Thyroid gland (tissue), 4 donors: ENCODE measurements at regions not wholly inside any gene's neighbourhood (a gene's known extent, or its start where the extent isn't known, plus 50 kb on each side); places are given as distances from the start of the nearest gene placed in this dataset.

Experiments used
- DNase-seq, 2 donors: peaks; one replicate each; pipeline ENCODE4 v3.0.0-alpha.2; 2019
- H3K27ac ChIP-seq, 3 donors: fragments of 200-600 bp; sonication (generic); 1 replicate in 2 of 3; 2 replicates in 1 of 3; pipeline ENCODE4 v1.5.1; 2016 to 2019; ENCODE audit warnings: mild to moderate bottlenecking in 1 of 3, moderate library complexity in 1 of 3
- H3K27me3 ChIP-seq: fragments of 200-600 bp; sonication (generic); one replicate; pipeline ENCODE4 v1.5.1; 2019
- H3K36me3 ChIP-seq, 2 donors: fragments of 200-600 bp; sonication (generic); one replicate each; pipeline ENCODE4 v1.5.1; 2016 to 2019
- H3K4me1 ChIP-seq, 2 donors: fragments of 200-600 bp; sonication (generic); one replicate each; pipeline ENCODE4 v1.5.1; 2017 to 2019
- H3K4me3 ChIP-seq, 3 donors: fragments of 200-600 bp; sonication (generic); replicated peaks in 1 of 3; 1 replicate in 2 of 3; 2 replicates in 1 of 3; pipeline ENCODE4 v1.5.1; 2016; ENCODE audit warnings: mild to moderate bottlenecking in 1 of 3
- H3K9me3 ChIP-seq: fragments of 200-600 bp; sonication (generic); one replicate; pipeline ENCODE4 v1.5.1; 2017
- CTCF ChIP-seq, 6 experiments: fragments of 200-600 bp in 3 of 6; fragments of 450-650 bp in 3 of 6; sonication (generic) in 3 of 6; IDR thresholded peaks; one replicate each; pipeline ENCODE4 v1.5.1; 2016 to 2019; ENCODE audit warnings: antibody characterized with exemption in 6 of 6, mild to moderate bottlenecking in 2 of 6, inconsistent platforms in 1 of 6, moderate library complexity in 1 of 6
- POLR2A ChIP-seq, 2 donors: fragments of 450-650 bp; IDR thresholded peaks; one replicate each; pipeline ENCODE4 v1.6.1; 2017; ENCODE audit warnings: antibody characterized with exemption in 2 of 2, mild to moderate bottlenecking in 2 of 2, moderate library complexity in 1 of 2
- WGBS, 2 donors: methylation state at CpG; one replicate each; pipeline ENCODE4 v1.1.5; 2017; 5-methylcytosine and 5-hydroxymethylcytosine counted together
- intact Hi-C: fragments of 100-400 bp; cut with DNase I; formaldehyde crosslinking; loops from one replicate; pipeline ENCODE4 v1.15.1; 2023

- no peaks in the 10 kb centered on the region for H3K4me1 ChIP-seq
- H3K27me3 ChIP-seq = no peaks in the 10 kb centered on the region
- H3K4me3 ChIP-seq = no peak overlapping the region
- TF ChIP-seq CTCF (IDR thresholded peaks at IDR 0.05) = no peak
- no peak for TF ChIP-seq POLR2A (IDR thresholded peaks at IDR 0.05)
- WGBS, 2 donors = 77 to 82% methylated on average over 5 of the region's 5 CpGs
- H3K27ac ChIP-seq = no peak overlapping the region
- H3K9me3 ChIP-seq = no peaks in the 10 kb centered on the region
- no peak for DNase-seq
- intact Hi-C loops = no loop called here
- H3K36me3 ChIP-seq = no peaks in the 10 kb centered on the region
Observed at GRCh38 chr12:63250486-63250885, 99.5 kb upstream of the AVPR1A start.

GRCh38 chr12:63238892-63239291, 87.9 kb upstream of the AVPR1A start:
- TF ChIP-seq CTCF (IDR thresholded peaks at IDR 0.05) (no peak), POLR2A (IDR thresholded peaks at IDR 0.05) (no peak)
- Histone ChIP-seq H3K27me3 (no peaks in the 10 kb centered on the region), H3K9me3 (no peaks in the 10 kb centered on the region), H3K27ac (no peak overlapping the region), H3K4me3 (no peak overlapping the region), H3K4me1 (no peaks in the 10 kb centered on the region), H3K36me3 (no peaks in the 10 kb centered on the region)
- intact Hi-C loops = no loop called here
- DNase-seq = no peak

GRCh38 chr12:63232896-63233295, 81.9 kb upstream of the AVPR1A start:
- TF ChIP-seq CTCF (IDR thresholded peaks at IDR 0.05) (no peak), POLR2A (IDR thresholded peaks at IDR 0.05) (no peak)
- no peak overlapping the region for H3K4me3 ChIP-seq
- intact Hi-C loops = no loop called here
- H3K9me3 ChIP-seq = no peaks in the 10 kb centered on the region
- H3K27ac ChIP-seq = no peak overlapping the region
- H3K4me1 ChIP-seq = no peaks in the 10 kb centered on the region
- H3K36me3 ChIP-seq = no peaks in the 10 kb centered on the region
- WGBS, 2 donors = 80 to 85% methylated on average over 3 of the region's 3 CpGs
- H3K27me3 ChIP-seq = no peaks in the 10 kb centered on the region
- no peak for DNase-seq

DNA sequence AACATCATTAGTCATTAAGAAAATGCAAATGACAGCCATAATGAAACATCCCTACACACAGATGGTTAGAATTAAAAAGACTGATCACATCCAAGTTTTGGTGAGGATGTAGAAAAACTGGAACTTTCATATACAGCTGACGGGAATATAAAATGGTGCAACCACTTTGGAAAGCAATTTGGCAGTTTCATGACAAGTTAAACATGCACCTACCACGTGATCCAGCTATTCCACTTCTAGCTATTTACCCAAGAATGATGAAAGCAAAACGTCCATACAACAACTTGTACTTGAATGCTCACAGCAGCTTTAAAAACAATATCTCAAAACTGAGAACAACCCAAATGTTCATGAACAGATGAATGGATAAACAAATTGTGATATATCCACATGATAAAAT, 77.9 kb upstream of the AVPR1A start:
- DNase-seq = no peak
- intact Hi-C loops = no loop called here
- no peak for TF ChIP-seq POLR2A (IDR thresholded peaks at IDR 0.05)
- TF ChIP-seq CTCF (IDR thresholded peaks at IDR 0.05) = no peak
- no peaks in the 10 kb centered on the region for H3K9me3 ChIP-seq
- WGBS, 2 donors = 58 to 60% methylated on average over 3 of the region's 3 CpGs
- H3K27ac ChIP-seq = no peak overlapping the region
- no peaks in the 10 kb centered on the region for H3K36me3 ChIP-seq
- H3K4me1 ChIP-seq = no peaks in the 10 kb centered on the region
- H3K4me3 ChIP-seq = no peak overlapping the region
- H3K27me3 ChIP-seq = no peaks in the 10 kb centered on the region

- no peak for DNase-seq
- TF ChIP-seq POLR2A (IDR thresholded peaks at IDR 0.05) (no peak), CTCF (IDR thresholded peaks at IDR 0.05) (no peak)
- 81% methylated on average over 2 of the region's 2 CpGs for WGBS, 2 donors
- H3K36me3 ChIP-seq = no peaks in the 10 kb centered on the region
- no peaks in the 10 kb centered on the region for H3K27me3 ChIP-seq
- H3K4me1 ChIP-seq = no peaks in the 10 kb centered on the region
- no peak overlapping the region for H3K4me3 ChIP-seq
- no peak overlapping the region for H3K27ac ChIP-seq
- intact Hi-C loops = no loop called here
- no peaks in the 10 kb centered on the region for H3K9me3 ChIP-seq
Observed at GRCh38 chr12:63226792-63227463, 75.9 kb upstream of the AVPR1A start.
